T follicular helper cell (primary cell): ENCODE measurements at regions not wholly inside any gene's neighbourhood (a gene's known extent, or its start where the extent isn't known, plus 50 kb on each side); places are given as distances from the start of the nearest gene placed in this dataset.
"Not testable (repeated sequence)": the region's sequence is repeated elsewhere in the genome, so short reads cannot be mapped to it uniquely, and the experiment has no call there.

Source experiments
- DNase-seq: peaks from one replicate; pipeline ENCODE4 v3.0.0-alpha.2; 2020; ENCODE audit warnings: low read depth

DNA sequence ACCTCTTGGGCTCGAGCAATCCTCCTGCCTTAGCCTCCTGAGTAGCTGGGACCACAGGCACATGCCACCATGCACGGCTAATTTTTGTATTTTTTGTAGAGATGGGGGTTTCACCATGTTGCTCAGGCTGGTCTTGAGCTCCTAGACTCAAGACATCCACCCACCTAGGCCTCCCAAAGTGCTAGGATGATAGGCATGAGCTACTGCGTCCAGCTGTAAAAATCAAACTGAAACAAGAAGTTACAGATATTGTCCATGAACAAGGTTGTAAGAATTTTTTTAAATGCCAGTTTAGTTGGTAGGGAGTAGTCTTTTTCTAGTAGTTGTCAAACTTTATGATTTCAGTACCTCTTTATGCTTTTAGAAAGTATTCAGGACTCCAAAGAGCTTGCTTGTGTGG lies 424.4 kb upstream of the PMFBP1 start:
- no peak for DNase-seq

DNA sequence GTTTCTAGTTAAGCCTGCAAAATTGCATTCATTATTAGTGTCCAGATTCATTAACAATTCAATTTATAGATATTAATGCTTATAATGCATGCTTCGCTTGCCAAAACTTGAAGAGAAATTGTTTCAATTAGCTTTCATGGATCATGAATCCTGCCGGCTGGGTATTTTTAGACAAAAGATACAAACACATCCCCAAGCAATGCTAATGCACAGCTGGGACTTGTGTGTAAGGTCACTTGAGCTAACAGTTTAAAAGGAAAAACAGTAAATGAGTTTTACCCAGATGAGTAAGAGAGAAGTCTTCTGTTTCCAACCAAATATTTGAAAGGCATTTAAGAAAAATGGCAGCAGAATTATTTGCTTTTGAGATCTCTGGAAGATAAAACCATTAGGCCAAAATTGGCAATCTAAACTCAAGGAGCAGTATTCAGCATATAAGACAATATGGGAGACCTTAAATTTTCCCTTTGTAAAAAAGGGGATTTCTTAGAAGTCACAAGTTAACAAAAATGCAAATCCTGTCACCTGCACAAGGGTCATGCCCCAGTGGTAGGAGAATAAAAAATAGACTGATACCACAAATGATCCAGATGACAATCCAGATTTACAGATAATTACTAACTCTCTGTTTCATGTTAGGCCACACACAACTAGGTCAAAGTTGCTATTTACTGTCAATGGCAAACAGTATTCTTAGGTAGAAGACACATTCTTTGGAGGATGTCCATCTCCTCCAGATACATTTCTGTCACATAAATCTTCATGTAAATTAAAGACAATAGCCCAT lies 418.4 kb upstream of the PMFBP1 start:
- DNase-seq = no peak

DNA sequence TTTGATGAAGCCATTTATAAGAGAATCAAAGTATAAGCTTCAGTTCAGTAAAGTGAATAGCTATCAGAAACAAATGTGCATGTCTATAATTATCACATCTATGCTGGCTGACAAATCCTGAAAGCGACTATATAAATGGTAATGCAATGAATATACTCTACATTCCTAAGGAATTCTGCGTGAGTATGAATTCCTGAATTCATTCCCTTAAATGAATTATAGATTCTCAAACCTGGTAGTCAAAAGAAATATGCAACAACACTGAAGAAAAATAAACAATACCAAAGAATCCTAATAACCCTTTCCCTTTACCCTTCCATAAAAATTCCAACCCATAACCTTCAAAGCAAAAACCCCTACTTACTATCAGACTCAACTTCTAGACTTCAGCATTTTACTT lies 416.6 kb upstream of the PMFBP1 start:
- no peak for DNase-seq

- not testable (repeated sequence) for DNase-seq
These were observed 406.1 kb upstream of the PMFBP1 start for GRCh38 chr16:72578061-72578460.

DNA sequence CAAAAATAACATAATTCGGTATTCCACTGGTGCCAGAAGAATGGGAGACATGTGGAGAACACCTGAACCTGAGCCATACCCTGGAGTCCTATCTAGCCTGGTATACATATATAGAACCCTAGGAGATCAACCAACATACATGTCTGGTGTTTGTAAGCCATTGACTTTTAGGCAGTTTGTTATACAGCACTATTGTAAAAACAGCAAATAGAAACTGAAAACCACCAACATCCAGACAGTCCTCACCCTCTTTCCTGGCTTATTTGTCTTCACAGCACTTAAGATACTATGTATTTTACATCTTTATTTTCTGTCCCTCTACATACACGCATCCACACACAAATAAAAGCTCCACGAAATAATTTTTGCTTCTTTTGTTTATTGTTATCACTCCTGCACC lies 404.2 kb upstream of the PMFBP1 start:
- no peak for DNase-seq

DNA sequence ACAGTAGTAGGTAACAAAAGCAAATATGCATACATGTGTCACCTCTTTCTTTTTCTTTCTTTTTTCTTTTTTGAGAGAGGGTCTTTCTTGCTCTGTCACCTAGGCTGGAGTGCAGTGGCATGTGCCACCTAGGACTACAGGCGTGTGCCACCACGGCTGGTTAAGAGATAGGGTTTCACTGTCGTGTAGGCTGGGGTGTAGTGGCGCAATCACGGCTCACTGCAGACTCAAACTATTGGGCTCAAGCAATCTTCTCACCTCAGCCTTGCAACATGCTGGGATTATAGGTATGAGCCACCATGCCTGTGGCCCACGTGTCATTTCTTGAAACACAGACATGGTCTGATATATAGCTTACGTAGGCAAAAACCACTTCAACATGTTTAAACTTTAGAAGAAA lies 397.7 kb upstream of the PMFBP1 start:
- no peak for DNase-seq

DNA sequence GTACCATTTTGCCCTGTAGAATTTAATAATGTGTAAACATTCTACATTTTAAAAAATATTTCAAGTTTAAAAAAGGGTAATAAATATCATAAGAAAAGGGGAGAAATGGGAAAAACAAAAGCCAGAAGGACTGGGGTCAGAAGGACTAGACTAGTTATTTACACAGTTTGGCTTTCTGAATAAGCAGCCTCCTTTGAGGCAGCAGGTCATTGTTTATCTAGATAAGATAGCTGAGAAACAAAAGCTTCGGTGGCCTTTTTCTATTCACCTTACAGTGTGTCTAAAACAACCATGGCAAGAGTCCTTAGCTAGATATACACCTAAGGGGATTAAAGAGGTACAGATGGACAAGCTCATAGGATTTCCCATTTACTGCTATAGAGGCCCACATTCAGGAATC lies 396.5 kb upstream of the PMFBP1 start:
- DNase-seq = no peak

- DNase-seq = no peak
These were observed 394.2 kb upstream of the PMFBP1 start for GRCh38 chr16:72566174-72566573.

DNA sequence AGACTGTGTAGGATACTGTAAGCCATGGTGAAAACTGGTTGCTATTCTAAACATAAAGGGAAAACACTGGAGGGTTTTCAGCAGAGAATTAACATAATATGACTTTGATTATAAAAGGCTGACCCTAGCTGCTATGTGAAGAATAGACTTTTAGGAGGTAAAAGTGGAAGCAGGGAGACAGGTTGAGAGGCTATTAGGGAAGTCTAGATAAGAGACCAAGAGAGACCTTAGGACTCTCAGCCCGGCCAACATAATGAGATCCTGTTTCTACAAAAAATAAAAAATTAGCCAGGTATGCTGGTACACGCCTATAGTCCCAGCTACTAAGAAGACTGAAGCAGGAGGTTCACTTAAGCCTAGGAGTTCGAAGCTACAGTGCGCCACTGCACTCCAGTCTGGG lies 393.2 kb upstream of the PMFBP1 start:
- DNase-seq = no peak

GRCh38 chr16:72560617-72561016 lies 388.7 kb upstream of the PMFBP1 start:
- DNase-seq = no peak

- DNase-seq = no peak
These were observed 386.5 kb upstream of the PMFBP1 start for GRCh38 chr16:72558501-72558900.

- no peak for DNase-seq
These were observed 383.0 kb upstream of the PMFBP1 start for GRCh38 chr16:72554935-72555334.

GRCh38 chr16:72552654-72553053 lies 380.7 kb upstream of the PMFBP1 start:
- no peak for DNase-seq

DNA sequence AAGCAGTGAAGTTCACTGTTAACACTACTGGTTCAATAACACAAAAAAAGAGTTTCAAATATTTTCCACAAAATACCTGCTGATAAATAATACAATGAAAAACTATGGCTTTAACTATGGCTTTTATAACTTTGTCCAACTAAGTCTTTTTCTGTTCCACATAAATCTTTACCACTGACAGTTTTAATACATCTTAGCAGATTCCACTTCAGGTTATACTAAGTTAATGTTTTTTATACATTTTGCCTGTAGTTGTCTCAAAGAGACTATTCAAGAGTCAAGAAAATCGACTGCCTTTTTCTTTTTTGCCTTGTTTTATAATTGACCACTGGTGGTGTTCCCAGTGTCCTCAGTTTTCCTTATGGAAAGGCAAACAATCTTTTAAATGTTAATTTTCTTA lies 379.7 kb upstream of the PMFBP1 start:
- no peak for DNase-seq

DNA sequence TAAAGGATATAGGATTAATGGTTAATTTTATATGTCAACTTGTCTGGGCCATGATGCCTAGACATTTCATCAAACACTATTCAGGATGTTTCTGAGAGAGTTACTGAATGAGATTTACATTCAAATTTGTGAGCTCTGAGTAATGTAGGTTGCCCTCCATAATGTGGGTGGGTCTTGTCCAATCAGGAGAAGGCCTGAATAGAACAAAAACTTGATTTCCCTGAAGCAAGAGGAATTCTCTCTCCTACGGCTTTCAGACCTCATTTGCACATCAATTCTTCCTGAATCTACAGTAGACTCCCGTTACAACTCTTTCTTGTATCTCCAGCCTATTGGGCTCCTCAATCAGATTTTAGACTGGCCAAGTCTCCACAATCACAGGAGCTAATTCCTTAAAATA lies 377.9 kb upstream of the PMFBP1 start:
- DNase-seq = no peak

- DNase-seq = no peak
These were observed 370.1 kb upstream of the PMFBP1 start for GRCh38 chr16:72542102-72542501.

DNA sequence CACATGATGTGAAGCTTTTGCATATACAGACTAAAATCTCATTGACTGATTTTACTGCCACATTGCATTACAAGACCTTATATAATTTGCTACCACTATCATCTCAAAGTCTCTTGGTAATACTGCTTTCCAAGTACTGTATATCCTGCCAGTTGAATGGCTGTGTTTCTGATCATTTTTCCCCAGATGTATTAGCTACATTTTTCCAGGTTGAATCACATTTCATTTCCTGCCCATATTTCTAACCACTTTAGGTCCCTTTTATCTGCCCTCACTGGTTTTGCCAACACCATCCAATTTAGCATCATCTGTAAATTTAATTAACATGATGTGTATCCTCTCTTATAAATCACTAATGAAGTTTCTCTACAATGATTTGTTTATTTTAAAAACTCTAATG lies 365.7 kb upstream of the PMFBP1 start:
- no peak for DNase-seq

GRCh38 chr16:72536723-72537435 lies 364.9 kb upstream of the PMFBP1 start:
- no peak for DNase-seq

DNA sequence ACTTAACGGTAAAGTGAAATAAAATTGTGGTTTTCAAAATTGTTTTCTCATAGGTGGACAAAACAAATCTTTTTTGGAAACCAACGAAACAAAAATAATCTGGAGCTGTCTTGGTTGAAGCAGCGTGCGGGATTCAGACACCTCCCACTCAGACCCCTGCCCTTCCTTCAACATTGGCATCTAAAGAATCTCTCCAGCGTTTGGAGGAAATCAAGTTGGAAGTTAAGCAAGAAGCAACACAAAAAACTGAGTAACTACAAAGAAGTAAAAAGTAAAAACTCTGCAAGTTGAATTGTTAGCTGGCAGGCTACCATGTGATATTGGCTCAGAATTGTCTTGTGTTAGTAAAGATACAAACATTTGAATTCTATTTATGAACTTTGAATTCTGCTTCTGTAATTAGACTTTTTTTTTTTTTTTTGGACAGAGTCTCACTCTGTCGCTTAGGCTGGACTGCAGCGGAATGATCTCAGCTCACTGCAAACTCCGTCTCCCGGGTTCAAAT lies 361.0 kb upstream of the PMFBP1 start:
- no peak for DNase-seq

- DNase-seq = no peak
These were observed 358.5 kb upstream of the PMFBP1 start for GRCh38 chr16:72530434-72530833.

- no peak for DNase-seq
These were observed 351.1 kb upstream of the PMFBP1 start for GRCh38 chr16:72523087-72523486.

GRCh38 chr16:72517154-72517553 lies 345.2 kb upstream of the PMFBP1 start:
- no peak for DNase-seq

GRCh38 chr16:72511171-72511570 lies 339.2 kb upstream of the PMFBP1 start:
- no peak for DNase-seq
